Skeletal muscle cell (primary cell): ENCODE measurements at regions not wholly inside any gene's neighbourhood (a gene's known extent, or its start where the extent isn't known, plus 50 kb on each side); places are given as distances from the start of the nearest gene placed in this dataset.
"Not testable (repeated sequence)": the region's sequence is repeated elsewhere in the genome, so short reads cannot be mapped to it uniquely, and the experiment has no call there.

Source experiments
- DNase-seq: peaks from one replicate; pipeline ENCODE4 v3.0.0-alpha.2; 2010; ENCODE audit warnings: low read depth
- H3K4me3 ChIP-seq: 2 replicates; pipeline ENCODE4 v1.5.1; 2011; ENCODE audit warnings: low read depth, mild to moderate bottlenecking, control low read depth, low read length, moderate library complexity

DNA sequence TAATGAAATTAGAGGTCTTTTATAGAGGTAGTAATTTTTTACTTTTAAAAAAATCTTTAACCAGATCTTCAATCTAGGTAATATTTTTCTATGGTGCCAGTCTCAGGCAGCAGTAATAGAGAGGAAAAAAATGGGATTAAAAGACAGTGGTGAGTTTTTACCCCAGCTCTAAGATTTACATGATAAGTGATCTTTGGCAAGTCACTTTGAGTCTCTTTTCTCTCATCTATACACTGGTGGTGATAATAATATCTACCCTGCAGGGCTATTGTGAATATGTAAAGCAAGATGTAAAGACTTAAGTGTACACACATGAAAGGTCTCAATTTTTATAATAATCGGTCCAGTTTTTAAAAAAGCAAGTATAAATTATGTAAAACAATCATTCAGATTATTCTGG is 786.2 kb upstream of the POU3F4 start:
- H3K4me3 ChIP-seq = no peak overlapping the region
- DNase-seq = no peak

DNA sequence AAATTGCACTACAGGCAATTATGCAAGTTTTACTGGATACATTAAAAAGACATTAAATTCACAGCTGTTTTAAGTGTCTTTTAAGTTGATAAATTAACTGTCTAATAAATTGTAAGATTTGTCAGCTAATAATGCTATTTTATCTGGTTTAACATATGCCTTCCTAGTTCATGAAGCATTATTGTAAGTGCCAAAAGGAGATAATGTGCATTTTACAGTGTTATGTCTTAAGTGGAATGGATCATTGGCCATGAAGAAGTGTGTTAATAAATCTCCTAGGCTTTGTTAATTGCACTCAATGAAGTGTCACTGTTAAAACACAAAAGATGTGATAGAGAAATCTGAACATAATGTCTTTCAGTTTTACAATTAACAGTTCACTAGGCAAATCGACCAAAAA is 784.3 kb upstream of the POU3F4 start:
- no peak for DNase-seq

DNA sequence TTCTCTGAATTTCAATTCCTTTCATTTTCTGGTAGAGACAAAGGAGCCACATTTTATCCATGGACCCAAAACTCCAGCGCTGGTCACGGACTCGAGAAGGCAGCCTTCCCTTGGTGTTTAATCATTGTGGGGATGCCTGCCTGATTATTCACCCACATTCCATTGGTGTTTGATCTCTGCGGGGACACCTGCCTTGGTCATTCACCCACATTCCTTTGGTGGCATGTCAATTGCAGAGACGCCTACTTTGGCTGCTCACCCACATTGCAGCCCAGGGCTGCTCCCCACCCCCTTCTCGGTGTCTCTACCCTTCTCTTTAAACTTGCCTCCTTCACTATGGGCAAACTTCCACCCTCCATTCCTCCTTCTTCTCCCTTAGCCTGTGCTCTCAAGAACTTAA is 780.7 kb upstream of the POU3F4 start:
- H3K4me3 ChIP-seq, DNase-seq: not testable (repeated sequence)

More for the DNA sequence above, 784.3 kb upstream of the POU3F4 start:
- H3K4me3 ChIP-seq = no peak overlapping the region

DNA sequence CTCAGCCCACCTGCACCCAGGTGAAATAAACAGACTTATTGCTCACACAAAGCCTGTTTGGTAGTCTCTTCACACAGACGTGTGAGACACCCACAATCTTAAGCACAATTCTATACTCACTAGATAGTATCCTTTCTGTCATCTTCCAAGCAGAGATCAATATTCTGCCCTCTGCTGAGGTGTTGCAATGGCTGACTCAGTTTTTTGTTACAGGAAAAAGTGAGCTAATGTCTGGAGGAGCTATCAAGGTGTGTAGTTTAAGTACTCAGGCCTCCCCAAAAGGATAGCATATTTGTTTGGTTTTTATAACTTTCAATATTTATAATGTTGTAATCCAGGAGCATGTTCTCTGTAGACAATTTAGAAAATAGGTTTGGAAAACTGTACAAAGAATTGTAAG is 775.2 kb upstream of the POU3F4 start:
- DNase-seq = no peak
- H3K4me3 ChIP-seq = no peak overlapping the region

DNA sequence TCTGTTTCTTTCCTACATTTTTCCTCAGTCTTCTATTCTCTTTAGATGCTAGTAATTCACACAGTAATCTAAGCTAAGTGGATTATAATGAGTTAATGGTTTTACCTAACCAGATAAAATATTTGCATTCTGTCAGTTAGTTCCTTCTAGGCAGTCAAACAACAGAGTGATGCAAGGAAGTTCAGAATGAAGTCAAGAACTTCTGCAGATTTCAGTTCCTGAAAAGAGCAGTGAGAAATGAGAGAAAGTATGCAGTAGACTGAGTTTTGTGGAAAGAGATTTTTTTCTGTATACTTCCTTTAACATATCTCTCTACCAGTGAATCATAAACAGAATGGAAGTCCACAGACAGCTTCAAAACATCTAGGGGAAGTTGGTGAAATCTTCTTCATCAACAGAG is 774.0 kb upstream of the POU3F4 start:
- no peak overlapping the region for H3K4me3 ChIP-seq
- no peak for DNase-seq

DNA sequence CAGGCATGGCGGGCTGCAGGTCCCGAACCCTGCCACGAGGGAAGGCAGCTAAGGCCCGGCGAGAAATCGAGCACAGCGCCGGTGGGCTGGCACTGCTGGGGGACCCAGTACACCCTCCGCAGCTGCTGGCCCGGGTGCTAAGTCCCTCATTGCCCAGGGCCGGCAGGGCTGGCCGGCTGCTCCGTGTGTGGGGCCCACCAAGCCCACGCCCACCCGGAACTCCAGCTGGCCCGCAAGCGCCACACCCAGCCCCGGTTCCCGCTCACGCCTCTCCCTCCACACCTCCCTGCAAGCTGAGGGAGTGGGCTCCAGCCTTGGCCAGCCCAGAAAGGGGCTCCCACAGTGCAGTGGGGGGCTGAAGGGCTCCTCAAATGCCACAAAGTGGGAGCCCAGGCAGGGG is 769.8 kb upstream of the POU3F4 start:
- DNase-seq, H3K4me3 ChIP-seq: not testable (repeated sequence)

DNA sequence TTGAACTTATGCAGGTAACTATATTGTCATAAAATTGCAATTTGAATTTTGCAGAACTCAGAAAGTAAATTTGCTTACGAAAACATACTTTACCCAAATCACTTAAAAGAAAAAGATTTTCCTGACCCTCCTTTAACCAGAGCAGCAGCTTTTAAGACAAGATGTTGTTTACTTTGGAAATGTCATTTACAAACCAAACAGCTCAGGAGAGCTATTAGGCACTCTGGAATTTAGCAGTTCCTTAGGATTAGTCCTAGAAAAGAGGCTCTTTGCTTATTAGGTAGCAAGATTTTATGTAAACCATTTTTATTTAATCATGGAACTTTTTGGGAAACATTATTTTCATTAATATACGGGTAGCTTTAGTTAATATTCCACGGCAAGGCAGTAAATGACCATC is 765.7 kb upstream of the POU3F4 start:
- no peak for DNase-seq
- no peak overlapping the region for H3K4me3 ChIP-seq

DNA sequence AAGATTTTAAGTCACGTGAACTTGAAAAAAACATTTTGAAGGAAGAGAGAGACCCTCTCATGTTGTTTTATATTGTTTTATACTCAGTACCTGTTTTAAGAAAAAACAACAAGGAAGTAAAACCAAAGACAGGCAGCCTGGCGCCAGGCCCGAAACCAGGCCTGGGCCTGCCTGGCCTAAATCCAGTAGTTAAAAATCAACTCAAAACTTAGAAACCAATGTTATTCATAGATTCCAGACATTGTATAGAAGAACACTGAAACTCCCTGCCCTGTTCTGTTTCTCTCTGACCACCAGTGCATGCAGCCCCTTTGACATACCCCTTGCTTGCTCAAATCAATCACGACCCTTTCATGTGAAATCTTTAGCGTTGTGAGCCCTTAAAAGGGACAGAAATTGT is 762.4 kb upstream of the POU3F4 start:
- not testable (repeated sequence) for DNase-seq, H3K4me3 ChIP-seq

DNA sequence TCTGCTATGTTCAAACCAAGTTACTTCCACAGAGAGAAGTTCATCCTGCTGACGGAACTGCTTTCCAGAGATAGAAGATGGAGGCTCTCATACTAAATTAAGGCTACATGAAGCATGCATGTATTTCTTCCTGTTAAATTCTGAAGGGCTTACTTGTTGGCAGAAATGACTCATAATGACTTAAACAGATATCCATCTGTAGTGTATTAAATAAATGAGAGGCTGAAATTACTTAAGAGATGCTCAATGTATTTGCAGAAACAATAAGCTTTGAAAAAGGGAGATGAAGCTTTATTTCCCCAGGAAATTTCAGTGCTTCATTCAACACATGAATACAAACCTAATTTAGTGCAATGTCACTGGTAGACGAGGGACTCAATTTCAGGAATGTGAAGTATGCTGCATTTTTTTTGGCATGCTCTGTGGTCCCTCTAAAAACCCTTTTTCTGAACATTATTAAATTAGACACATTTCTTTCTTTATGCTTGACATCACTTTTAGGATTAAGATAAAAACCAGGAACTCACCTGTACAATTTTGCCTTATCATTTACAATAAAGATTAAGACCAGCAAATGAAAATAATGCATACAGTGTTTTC is 759.1 kb upstream of the POU3F4 start:
- H3K4me3 ChIP-seq = no peak overlapping the region
- DNase-seq = no peak

DNA sequence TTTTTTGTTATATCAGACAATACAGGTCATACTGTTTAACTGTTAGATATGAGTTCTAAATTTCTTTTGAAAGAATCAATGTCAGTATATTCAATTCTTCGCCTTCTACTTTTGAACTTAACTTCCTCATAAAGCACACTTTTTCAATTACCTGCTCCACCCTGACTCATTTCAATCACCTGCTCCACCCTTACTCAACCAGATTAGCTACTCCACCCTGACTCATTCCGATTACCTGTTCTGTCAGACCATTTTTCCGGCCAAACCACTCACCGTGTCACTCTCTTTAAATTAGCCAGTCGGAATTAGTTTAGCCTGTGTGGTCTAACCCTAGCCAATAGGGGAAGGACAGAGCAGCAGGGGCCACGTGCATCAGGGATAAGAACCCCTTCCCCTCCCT is 751.8 kb upstream of the POU3F4 start:
- DNase-seq = no peak
- H3K4me3 ChIP-seq = no peak overlapping the region

DNA sequence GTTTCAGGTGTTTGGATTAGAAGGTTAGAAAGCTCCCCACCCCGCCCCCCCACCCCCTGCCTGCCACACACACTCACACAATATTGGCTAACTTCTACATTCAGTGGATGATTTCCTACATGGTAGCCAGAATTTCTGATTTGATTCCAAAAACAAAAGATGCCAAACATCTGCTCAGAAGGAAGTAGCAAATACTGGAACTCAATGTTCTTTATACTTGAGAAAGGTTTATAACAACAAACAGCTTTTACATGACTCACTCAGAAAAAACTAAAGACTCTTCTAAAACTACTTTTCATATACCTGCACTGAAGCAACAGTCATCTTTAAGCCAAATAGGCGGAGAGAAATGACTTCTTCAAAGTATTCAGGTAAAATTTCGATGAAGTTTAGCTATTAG is 750.5 kb upstream of the POU3F4 start:
- H3K4me3 ChIP-seq = no peak overlapping the region
- DNase-seq = peak; percentile 25

DNA sequence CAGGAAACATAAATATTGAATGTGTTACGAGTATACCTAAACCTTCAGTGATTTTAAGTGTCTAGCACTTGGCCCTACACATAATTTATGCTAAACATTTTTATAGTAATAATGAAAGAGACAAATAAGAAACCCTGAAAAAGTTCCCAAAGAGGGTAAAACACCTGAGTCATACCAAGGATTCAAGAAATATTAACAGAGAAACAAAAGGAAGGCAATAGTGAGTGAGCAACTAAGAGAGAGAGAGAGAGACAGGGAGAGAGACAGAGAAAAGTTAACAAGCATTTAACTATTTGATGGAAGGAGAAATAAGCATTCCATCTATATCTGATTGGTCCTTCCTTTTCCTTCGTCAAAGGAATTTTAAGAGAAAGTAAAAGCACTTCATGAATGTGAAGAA is 743.6 kb upstream of the POU3F4 start:
- H3K4me3 ChIP-seq = no peak overlapping the region
- no peak for DNase-seq

DNA sequence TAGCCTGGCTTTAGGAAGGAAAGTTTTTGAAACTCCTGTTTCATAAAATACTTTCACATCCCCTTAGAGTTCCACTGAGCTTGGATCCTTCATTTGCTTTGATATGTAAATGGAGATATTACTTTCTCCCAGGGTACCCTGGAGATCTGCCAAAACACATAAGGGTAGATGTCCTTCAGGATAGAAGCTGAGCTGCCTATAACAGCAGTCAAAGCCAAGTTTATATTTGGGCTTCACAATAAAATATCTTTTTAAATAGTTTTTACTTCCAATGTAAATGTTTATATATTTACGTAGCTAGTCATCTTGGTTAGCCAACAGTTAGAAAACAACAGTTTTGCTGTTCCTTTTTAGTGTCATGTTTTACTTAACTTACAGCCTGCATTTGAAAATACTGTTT is 742.3 kb upstream of the POU3F4 start:
- H3K4me3 ChIP-seq = no peak overlapping the region
- DNase-seq = no peak

DNA sequence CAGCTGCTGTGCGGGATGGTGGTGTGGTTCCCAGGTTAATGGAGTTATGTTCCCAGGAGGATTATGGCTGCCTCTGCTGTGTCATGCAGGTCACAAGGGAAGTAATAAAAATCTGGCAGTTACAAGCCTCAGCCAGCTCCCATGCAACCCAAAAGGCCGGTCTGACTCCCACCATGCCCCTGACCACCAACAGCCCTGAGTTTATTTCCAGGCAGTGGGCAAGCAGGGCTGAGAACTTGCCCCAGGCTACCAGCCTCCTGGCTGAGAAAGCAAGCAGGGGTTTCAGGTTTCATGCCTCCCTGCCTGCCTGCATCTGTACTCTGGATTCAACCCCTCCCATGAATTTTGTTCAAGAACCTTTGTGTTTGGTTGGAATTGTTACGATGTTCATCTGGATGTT is 732.7 kb upstream of the POU3F4 start:
- H3K4me3 ChIP-seq = no peak overlapping the region

DNA sequence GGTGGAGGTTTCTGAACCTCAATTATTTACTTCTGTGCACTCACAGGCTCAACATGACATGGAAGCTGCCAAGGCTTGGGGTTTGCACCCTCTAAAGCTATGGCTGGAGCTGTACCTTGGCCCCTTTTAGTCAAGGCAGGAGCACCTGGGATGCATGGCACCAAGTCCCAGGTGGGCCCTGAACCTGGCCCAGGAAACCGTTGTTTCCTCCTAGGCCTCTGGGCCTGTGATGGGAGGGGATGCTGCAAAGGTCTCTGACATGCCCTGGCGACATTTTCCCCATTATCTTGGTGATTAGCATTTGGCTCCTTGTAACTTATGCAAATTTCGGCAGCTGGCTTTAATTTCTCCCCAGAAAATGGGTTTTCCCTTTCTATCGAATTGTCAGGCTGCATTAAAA is 726.1 kb upstream of the POU3F4 start:
- no peak overlapping the region for H3K4me3 ChIP-seq
- DNase-seq = no peak

More for the DNA sequence above, 732.7 kb upstream of the POU3F4 start:
- DNase-seq = no peak

DNA sequence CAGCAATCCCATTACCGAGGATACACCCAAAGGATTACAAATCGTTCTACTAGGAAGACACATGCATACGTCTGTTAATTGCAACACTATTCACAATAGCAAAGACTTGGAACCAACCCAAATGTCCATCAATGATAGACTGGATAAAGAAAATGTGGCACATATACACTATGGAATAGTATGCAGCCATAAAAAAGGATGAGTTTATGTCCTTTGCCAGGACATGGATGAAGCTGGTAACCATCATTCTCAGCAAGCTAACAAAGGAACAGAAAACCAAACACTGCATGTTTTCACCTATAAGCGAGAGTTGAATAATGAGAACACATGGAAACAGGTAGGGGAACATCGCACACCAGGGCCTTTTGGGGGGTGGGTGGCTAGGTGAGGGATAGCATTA is 695.2 kb upstream of the POU3F4 start:
- not testable (repeated sequence) for H3K4me3 ChIP-seq, DNase-seq

DNA sequence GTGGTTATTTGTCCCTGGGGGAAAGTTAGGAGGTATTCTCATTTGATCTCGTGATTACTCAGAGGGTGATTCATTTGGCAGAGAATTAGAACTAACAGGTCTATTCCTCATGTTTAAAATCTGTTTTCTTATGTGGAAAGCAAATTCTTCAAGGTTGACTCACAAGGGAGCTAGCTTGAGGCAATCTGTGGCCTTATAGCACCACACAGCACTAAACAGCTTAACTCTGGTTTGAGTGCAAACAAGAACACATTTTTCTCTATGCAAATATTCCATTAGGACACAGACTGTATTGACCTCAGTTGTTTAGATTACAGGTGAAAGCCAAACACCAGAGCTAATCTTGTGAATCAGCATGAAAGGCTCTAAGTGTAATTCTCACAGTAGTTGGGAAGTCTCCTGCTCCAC is 694.4 kb upstream of the POU3F4 start:
- no peak overlapping the region for H3K4me3 ChIP-seq
- peak; percentile 58 for DNase-seq

DNA sequence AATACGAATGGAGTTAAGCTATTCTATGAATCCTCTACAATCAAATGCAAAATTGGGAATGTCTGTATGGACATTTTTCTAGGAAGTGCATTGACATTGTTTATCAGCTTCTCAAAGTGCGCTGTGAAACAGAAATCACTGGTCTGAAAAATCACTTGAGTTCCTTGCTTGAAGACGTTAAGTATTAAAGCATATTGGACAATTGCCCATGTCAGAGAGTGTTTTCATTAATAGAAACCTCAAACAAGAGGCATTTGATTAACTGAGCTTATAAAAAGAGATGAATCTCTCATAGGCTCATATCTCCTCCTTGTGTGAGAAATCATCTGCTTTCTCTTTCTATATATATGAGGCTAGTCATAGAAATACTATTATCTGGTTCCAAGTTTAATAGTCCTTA is 692.1 kb upstream of the POU3F4 start:
- H3K4me3 ChIP-seq = no peak overlapping the region
- DNase-seq = no peak

DNA sequence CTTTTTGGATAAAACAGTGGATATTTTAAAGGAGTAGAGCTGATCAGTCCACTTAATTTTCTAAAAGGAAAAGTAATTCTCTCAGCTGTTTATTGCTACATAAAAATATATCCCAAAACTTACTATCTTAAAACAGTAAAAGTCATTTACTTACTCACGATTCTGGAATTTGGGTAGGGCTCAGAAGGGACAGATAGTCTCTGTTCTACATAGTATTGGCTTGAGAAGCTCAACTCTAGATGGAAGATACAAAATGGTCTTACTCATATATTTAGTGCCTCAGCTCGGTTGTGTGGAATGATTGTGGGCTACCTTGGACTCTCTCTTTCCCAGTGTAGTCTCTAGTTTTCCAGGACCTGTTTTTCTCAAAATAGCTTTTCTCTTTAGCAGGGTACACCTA is 691.5 kb upstream of the POU3F4 start:
- DNase-seq = no peak
- no peak overlapping the region for H3K4me3 ChIP-seq

DNA sequence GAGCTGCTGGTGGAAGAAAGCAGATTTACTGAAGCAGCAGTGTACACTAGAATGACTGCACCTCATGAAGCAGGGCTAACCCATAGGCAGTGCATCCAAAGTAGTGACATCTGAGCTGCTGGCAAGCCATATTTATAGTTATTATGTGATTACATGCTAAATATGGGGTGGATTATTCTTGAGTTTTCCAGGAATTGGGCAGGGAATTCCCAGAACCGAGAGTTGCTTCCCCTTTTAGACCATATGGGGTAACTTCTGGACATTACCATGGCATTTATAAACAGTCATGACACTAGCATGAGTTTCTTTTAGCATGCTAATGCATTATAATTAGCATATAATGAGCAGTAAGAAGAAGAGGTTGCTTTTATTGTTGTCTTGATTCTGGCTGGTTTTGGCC is 665.8 kb upstream of the POU3F4 start:
- no peak overlapping the region for H3K4me3 ChIP-seq
- DNase-seq = no peak

DNA sequence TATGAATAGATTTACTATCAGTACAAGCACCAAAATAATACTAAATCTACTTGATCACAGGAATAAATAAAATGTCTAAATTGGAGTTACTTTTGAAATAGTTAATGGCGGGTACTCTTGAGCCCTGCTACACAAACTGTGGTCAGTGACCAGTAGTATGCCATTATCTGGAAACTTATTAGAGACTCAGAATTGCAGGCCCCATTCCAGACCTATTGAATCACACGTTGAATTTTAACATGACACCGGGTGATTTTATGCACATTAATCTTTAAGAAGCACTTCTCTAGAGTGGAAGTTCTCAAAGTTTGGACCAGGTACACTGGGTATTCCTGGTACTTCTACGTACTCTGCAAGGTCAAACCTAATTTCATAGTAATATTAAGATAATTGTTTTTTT is 660.0 kb upstream of the POU3F4 start:
- no peak for DNase-seq
- H3K4me3 ChIP-seq = no peak overlapping the region
